ENCODE measurements at regions not wholly inside any gene's neighbourhood (a gene's known extent, or its start where the extent isn't known, plus 50 kb on each side); places are given as distances from the start of the nearest gene placed in this dataset.

GRCh38 chr3:87132801-87133200 is 94.3 kb upstream of the CHMP2B start:
- no peak overlapping the region for H3K27ac ChIP-seq (ENCODE audit: low read depth in 1 of 2, low read length in 2 of 2)
- no peaks in the 10 kb centered on the region for H3K4me1 ChIP-seq (ENCODE audit: control insufficient read depth in 1 of 2, insufficient read depth in 2 of 2, low read length in 2 of 2)
- no peaks in the 10 kb centered on the region for H4K20me1 ChIP-seq (ENCODE audit: insufficient read depth, low read length)
- H3K27me3 Mint-ChIP-seq (ENCODE audit: low read depth in 3 of 3), result no peaks in the 10 kb centered on the region
- H3K36me3 Mint-ChIP-seq, result no peaks in the 10 kb centered on the region
- H3K9me3 ChIP-seq (replicated peaks in 1 of 2; ENCODE audit: control insufficient read depth in 1 of 2, insufficient read depth in 1 of 2, low read length in 2 of 2), result peaks cover 0 to 2% of the 10 kb centered on the region in 2 donors
- WGBS (ENCODE audit: insufficient coverage), result 94% methylated on average over 2 of the region's 2 CpGs
- no peak overlapping the region for H3K4me3 ChIP-seq (replicated peaks in 1 of 3; ENCODE audit: low read depth in 2 of 3, low read length in 3 of 3)
- no peak overlapping the region for H3K4me2 ChIP-seq (replicated peaks; ENCODE audit: extremely low read depth, low read length, poor library complexity, severe bottlenecking)
- H2AFZ ChIP-seq (ENCODE audit: insufficient read depth, low read depth, low read length, poor library complexity, severe bottlenecking), result no peak overlapping the region
- TF ChIP-seq CTCF (IDR thresholded peaks at IDR 0.05), result no peak
- H3K4me3 Mint-ChIP-seq, result no peak overlapping the region
- intact Hi-C loops (cut with micrococcal nuclease), result no loop called here
- no peaks in the 10 kb centered on the region for H3K79me2 ChIP-seq (ENCODE audit: insufficient read depth, low read length)
- H3K27ac Mint-ChIP-seq, result no peak overlapping the region
- peaks cover 2 to 10% (median 6%) of the 10 kb centered on the region in 7 donors for H3K9me3 Mint-ChIP-seq
- no peaks in the 10 kb centered on the region for H3K27me3 ChIP-seq (ENCODE audit: control insufficient read depth in 2 of 2, insufficient read depth in 2 of 2, low read length in 2 of 2)
- no peaks in the 10 kb centered on the region for H3K4me1 Mint-ChIP-seq
- no peak overlapping the region for H3K9ac ChIP-seq (ENCODE audit: insufficient read depth, low read length, poor library complexity, severe bottlenecking)
- DNase-seq, result no peak
- H3K36me3 ChIP-seq (replicated peaks in 1 of 2; ENCODE audit: control insufficient read depth in 1 of 2, insufficient read depth in 2 of 2, low read length in 2 of 2), result no peaks in the 10 kb centered on the region

DNA sequence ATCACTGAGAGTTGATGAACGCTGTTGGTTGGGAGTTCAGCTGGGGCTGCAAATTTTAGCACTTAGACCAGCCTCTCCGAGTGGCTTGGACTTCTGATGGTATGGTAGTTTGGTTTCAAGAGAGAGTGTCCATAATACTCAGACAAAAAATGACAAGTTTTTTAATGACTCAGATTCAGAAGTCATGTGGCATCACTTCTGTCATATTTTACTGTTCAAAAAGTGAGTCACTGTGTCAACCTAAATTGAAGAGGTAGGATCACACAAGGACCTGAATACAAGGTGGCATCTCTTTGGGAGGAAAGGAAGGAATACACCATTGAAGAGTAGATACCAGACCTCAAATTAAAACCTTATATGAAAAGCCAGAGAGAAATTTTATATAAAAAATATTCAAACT is 99.1 kb upstream of the CHMP2B start:
- WGBS (ENCODE audit: insufficient coverage), result no CpG with 5 or more reads among the region's 2 CpGs
- no peaks in the 10 kb centered on the region for H3K79me2 ChIP-seq (ENCODE audit: insufficient read depth, low read length)
- no peak overlapping the region for H3K4me3 Mint-ChIP-seq

More for the DNA sequence above, 99.1 kb upstream of the CHMP2B start:
- Mint-ChIP-seq H3K4me1 (no peaks in the 10 kb centered on the region), H3K27ac (no peak overlapping the region), H3K36me3 (no peaks in the 10 kb centered on the region), H3K9me3 (peaks cover 0 to 8% (median 4%) of the 10 kb centered on the region in 7 donors), H3K27me3 (ENCODE audit: low read depth in 3 of 3) (no peaks in the 10 kb centered on the region)
- Histone ChIP-seq H4K20me1 (ENCODE audit: insufficient read depth, low read length) (no peaks in the 10 kb centered on the region), H3K9me3 (replicated peaks in 1 of 2; ENCODE audit: control insufficient read depth in 1 of 2, insufficient read depth in 1 of 2, low read length in 2 of 2) (peaks cover 0 to 3% of the 10 kb centered on the region in 2 donors), H3K4me3 (replicated peaks in 1 of 3; ENCODE audit: low read depth in 2 of 3, low read length in 3 of 3) (no peak overlapping the region), H3K27me3 (ENCODE audit: control insufficient read depth in 2 of 2, insufficient read depth in 2 of 2, low read length in 2 of 2) (no peaks in the 10 kb centered on the region), H3K36me3 (replicated peaks in 1 of 2; ENCODE audit: control insufficient read depth in 1 of 2, insufficient read depth in 2 of 2, low read length in 2 of 2) (no peaks in the 10 kb centered on the region), H3K4me2 (replicated peaks; ENCODE audit: extremely low read depth, low read length, poor library complexity, severe bottlenecking) (no peak overlapping the region), H3K9ac (ENCODE audit: insufficient read depth, low read length, poor library complexity, severe bottlenecking) (no peak overlapping the region), H3K27ac (ENCODE audit: low read depth in 1 of 2, low read length in 2 of 2) (no peak overlapping the region), H3K4me1 (ENCODE audit: control insufficient read depth in 1 of 2, insufficient read depth in 2 of 2, low read length in 2 of 2) (no peaks in the 10 kb centered on the region), H2AFZ (ENCODE audit: insufficient read depth, low read depth, low read length, poor library complexity, severe bottlenecking) (no peak overlapping the region)
- DNase-seq, result no peak
- intact Hi-C loops (cut with micrococcal nuclease), result no loop called here
- no peak for TF ChIP-seq CTCF (IDR thresholded peaks at IDR 0.05)

All from CD14-positive monocyte (primary cell).